ENCODE measurements at regions not wholly inside any gene's neighbourhood (a gene's known extent, or its start where the extent isn't known, plus 50 kb on each side); places are given as distances from the start of the nearest gene placed in this dataset.
"Not testable (repeated sequence)": the region's sequence is repeated elsewhere in the genome, so short reads cannot be mapped to it uniquely, and the experiment has no call there.

DNA sequence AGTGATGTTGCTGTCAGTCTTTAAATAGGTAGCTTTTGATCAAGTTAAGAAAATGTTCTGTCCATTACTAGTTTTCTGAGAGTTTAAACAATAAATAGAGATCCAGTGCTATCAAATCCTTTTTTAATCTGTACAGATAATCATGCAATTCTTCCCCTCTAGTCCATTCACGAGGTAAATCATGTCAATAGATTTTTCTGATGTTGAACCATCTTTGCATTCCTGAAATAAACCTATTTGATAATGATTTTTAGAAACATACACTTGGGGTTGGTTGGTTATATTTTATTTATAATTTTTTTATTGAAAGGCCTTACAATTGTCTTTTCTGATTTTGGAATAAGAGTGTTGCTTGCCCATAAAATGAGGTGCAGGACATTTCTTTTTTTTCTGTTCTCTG lies 95.0 kb downstream of the FAM53A start:
- no peak for DNase-seq (ENCODE audit: low read depth)

GRCh38 chr4:1588306-1588705 lies 95.8 kb downstream of the FAM53A start:
- no peak for DNase-seq (ENCODE audit: low read depth)

GRCh38 chr4:1584498-1584897 lies 99.6 kb downstream of the FAM53A start:
- no peak for DNase-seq (ENCODE audit: low read depth)

DNA sequence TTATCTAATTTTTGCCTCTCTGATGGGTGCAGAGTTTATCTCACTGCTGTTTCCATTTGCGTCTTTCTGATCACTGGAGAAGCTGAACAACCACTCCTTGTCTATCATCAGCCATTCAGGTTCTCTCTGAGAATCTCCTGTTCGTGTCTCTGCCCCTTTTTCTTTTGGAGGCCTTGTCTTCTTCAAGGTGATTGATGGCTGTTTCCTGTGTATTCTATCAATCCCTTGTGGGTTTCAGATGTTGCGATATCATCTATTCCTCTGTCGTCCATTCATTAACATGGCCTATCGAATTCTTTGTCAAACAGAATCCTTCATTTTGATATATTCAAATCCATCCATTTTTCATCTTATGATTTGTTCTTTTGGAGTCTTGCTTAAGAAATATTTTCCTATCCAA lies 100.3 kb downstream of the FAM53A start:
- no peak for DNase-seq (ENCODE audit: low read depth)

GRCh38 chr4:1583051-1583785 lies 100.9 kb downstream of the FAM53A start:
- DNase-seq (ENCODE audit: low read depth): no peak

- no peak for DNase-seq (ENCODE audit: low read depth)
These were observed 101.9 kb downstream of the FAM53A start for GRCh38 chr4:1582227-1582626.

DNA sequence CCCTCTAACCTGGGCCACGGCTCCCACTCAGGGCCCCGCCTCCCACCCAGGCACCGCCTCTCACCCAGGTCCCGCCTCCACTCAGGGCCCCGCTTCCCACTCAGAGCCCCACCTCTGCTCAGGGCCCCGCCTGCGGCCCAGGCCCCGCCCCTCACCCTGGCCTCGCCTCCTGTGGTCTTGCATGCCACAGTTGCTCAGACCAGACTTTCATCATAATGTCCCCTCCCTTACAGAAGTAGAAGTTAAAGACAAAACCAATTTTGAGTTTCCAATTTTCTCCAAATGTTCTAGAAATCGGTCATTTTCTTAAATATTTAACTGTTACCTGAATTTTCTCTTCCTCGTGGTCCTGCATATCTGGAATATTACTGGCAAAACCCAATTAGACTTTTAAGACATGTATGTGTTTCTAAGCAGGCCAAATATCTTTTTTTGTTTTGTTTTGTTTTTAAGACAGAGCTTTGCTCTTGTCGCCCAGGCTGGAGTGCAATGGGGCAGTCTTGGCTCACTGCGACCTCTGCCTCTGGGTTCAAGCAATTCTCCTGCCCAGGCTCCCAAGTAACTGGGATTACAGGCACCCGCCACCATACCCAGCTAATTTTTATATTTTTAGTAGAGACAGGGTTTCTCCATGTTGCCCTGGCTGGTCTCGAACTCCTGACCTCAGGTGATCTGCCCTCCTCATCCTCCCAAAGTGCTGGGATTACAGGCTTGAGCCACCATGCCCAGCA lies 102.8 kb downstream of the FAM53A start:
- peak; percentile 79 for DNase-seq (ENCODE audit: low read depth)

- DNase-seq (ENCODE audit: low read depth): not testable (repeated sequence)
These were observed 103.5 kb downstream of the FAM53A start for GRCh38 chr4:1580692-1581012.

DNA sequence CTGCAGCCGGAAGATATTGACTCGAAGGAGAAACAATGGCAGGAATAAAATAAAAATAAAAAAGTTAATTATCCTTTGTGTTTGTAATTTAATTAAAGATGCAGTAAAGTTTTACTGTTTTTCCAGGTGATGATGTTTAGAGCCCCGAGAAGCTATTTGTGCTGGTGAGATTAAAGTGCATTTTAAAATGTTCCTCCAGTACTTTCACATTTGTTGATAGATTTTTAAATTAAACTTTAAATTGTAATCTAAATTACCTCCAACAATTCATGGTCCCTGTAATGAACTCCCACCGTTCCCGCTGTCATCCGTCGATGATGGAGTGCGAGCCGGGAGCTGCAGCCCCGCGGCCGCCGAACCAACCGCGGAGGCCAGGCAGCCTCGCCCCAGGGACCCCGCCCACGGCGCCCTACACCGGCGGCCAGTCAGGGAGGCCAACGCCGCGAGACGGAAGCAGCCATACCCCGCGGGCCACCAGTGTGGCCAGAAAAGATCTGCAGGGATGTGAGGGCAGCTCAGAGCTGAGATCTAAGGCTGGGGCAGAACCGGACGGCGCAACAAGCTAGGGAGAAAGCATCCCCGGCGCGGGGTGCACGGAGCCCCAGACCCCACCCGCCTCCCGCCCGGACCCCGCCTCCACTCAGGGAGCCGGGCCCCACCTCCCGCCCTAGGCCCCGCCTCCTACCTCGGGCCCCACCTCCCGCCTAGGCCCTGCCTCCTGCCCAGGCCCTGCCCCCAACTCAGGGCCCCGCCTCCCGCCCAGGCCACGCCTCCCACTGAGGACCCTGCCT lies 104.0 kb downstream of the FAM53A start:
- DNase-seq (ENCODE audit: low read depth): peak; percentile 86

GRCh38 chr4:1579001-1579900 lies 104.9 kb downstream of the FAM53A start:
- peak; percentile 64 for DNase-seq (ENCODE audit: low read depth)

GRCh38 chr4:1578251-1578773 lies 105.8 kb downstream of the FAM53A start:
- DNase-seq (ENCODE audit: low read depth): no peak

DNA sequence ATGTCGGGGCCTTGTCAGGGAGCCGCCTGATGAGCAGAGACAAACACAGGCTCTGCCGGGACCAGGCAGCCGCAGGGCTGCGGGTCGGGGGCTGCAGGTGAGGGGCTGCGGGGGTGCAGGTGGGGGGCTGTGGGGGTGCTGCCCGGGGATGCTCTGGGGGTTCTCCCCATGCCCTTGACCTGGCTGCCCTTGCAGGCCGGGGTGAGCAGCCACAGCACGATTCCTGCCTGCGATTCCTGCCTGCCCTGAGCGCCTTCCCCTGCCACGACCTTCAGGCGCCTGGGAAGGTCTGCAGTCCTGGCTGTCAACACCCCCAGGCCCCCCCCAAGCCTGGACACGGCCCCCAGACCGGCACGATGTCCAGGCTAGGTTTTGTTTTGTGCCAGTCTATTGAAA lies 106.3 kb downstream of the FAM53A start:
- DNase-seq (ENCODE audit: low read depth): no peak

DNA sequence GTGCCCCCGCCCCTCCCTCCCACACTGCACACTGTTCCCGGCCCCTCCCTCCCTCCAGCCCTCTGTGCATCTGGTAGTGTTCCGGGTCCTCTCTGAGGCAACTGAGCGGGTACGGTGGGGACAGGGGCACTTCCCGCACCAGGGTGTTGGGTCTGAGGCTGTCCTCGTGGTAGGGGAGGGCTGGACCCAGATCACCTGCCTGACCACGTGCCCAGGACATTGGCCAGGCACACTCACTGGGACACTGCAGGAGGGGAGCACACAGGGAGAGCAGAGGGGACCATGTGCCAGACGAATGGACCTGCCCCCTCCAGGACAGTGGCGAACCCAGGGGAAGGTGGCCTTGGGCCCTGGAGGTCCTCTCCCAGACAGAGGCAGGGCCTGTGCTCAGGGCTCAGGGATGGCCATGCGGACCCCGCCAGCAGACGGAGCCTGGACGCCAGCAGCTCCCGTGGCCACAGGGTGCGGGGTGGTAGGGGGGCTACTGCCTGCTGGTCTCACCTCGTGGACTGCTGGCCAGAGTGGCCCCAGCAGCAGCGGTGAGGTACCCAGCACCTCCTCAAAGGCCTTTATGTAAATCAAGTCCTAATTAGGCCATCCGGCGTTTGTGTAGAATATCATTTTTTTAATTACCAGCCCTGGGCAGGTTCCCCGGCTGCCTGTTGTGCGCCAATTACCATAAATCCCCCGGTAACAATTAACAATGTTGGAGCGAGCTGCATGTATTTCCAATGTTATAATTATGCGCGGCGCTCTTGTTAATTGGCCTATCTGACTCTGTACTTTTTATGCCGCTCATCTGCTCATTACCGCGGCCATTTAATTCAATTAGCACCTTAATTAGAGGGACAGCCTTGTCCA lies 106.9 kb downstream of the FAM53A start:
- DNase-seq (ENCODE audit: low read depth): no peak

DNA sequence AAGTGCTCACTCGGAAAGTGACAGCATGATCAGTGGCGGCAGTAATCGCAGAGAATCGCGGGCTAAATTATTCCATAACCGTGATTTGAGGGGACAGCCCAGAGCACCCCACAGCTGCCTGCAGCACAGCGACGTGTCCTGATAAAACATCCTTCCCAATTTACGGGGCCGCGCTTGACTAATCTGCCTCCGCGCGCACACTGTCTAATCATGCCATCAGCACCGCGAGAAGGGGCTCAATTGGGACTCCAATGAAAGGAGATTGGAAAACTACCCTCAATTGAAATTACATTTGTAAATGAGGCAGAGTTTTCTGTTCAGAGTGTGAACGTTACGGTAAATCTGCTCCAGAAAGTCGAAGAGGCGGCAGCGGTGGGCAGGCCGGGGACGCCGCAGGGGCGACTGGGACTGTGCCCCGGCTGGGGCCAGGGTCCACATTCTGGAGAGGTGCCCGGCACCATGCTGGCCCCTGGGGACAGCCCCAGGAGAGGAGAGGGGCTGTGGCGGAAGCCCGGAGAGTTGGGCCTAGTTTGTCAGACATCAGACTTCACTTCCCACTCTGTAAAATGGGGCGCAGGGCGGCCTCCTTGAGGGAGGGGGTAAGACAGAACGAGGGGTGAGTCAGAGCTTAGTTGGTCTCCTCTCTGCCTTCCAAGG lies 107.7 kb downstream of the FAM53A start:
- no peak for DNase-seq (ENCODE audit: low read depth)

- DNase-seq (ENCODE audit: low read depth): no peak
These were observed 108.5 kb downstream of the FAM53A start for GRCh38 chr4:1575418-1576303.

DNA sequence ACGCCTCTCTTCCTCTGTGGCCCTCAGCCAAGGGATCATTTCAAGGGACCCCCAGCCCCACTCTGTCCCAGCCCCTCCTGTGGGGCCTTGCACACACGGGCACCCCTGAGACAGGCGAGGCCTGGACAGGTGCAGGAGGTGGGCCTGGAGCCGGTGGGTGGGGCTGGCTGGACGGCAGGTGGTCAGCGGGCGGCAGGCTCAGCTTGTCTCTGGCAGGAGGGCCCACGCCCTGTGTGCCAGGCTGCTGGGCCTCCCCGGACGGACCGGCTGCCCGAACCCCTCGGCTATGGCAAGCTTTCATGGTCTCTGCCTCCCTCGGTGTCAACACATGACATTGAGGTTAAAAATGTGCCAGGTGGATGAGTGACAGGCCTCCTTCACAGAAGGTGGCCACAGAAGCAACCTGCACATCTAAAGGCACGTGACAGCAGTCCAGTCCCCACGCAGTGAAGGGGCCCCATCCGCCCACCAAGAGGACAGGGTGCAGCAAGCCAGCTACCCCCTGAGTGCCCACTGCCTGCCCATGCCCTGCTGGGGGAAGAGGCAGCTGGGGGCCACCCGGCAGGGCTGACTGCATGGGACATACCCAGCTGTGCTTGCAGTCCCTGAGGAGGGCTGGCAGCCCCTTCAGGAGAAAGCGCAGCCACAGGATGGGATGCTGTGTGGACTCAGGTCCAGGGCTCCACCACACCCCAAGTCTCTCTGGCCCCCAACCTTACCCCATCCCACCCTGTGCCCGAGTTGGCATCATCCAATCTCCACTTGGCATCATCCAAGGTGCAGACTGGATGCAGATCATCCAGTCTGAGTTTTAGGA lies 109.3 kb downstream of the FAM53A start:
- no peak for DNase-seq (ENCODE audit: low read depth)

DNA sequence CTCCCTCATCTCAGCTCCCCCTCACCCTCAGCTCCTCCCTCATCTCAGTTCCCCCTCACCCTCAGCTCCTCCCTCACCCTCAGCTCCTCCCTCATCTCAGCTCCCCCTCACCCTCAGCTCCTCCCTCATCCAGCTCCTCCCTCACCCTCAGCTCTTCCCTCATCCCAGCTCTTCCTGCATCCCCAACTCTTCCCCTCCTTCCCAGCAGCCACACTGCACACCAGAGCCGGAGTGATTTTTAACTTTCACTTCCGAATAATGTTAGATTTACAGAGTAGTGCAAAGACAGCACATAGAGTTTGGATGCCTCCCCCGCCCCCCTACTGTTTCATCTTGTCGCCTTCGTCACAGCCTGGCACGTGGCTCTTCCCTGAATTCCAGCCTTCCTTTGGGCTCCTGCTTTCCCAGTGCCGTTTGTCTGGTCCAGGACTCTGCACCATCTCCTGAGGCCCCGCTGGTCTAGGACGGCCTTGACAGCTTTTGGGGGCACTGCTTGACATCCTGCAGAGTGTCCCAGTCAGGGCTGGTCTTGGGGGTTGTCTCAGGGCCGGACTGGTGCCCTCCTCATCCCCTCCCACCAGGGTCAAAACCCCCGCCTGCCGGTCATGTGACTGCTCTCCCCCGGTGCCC lies 110.2 kb downstream of the FAM53A start:
- DNase-seq (ENCODE audit: low read depth): no peak

Measured in activated T-cell treated with anti-CD3 and anti-CD28 coated beads for 1 hour (primary cell).